ENCODE measurements at regions not wholly inside any gene's neighbourhood (a gene's known extent, or its start where the extent isn't known, plus 50 kb on each side); places are given as distances from the start of the nearest gene placed in this dataset.
"Not testable (repeated sequence)": the region's sequence is repeated elsewhere in the genome, so short reads cannot be mapped to it uniquely, and the experiment has no call there.

DNA sequence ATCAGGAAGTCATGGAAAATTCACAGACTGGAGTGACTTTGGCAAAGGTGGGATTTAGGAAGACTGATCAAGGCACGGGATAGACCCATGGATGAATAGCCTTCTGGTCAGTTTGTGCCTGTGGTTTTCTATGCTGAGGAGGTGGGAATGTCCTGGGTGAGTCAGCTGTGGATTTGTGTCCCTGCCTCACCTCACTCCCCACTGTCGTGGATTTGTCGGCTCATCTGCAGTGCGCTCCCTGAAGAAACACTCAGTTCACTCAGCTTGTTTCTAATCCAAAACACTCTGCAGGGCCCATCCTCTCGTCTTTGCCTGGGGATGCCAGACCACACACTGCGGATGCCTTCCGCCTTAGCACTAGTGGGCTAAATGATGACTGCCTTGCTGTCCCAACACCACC, 50.2 kb upstream of the TP53BP2 start:
- H3K27me3 ChIP-seq (ENCODE audit: control insufficient read depth, low read length); H3K4me1 ChIP-seq (ENCODE audit: control insufficient read depth, low read length); H3K27ac ChIP-seq (ENCODE audit: low read depth, low read length); H3K9me3 ChIP-seq (ENCODE audit: control insufficient read depth, insufficient read depth, low read length); H4K20me1 ChIP-seq (ENCODE audit: control insufficient read depth, insufficient read depth, low read depth, low read length); H3K4me3 ChIP-seq (ENCODE audit: low read length); H3K36me3 ChIP-seq (ENCODE audit: control insufficient read depth, low read length); H3K9me2 ChIP-seq (replicated peaks; ENCODE audit: control insufficient read depth, low read length); H3F3A ChIP-seq (ENCODE audit: control insufficient read depth, insufficient read depth); H3K79me2 ChIP-seq (ENCODE audit: control insufficient read depth, low read length); H3K4me2 ChIP-seq (ENCODE audit: low read length): not testable (repeated sequence)
